ENCODE measurements at regions not wholly inside any gene's neighbourhood (a gene's known extent, or its start where the extent isn't known, plus 50 kb on each side); places are given as distances from the start of the nearest gene placed in this dataset.

- no peaks in the 10 kb centered on the region for H3K79me2 ChIP-seq (ENCODE audit: control insufficient read depth, insufficient read depth, low read length)
- no peaks in the 10 kb centered on the region for H3K27me3 ChIP-seq (ENCODE audit: control insufficient read depth, insufficient read depth, low read length)
- H3K4me3 ChIP-seq (replicated peaks in 1 of 4; ENCODE audit: control extremely low read depth in 1 of 4, insufficient read depth in 1 of 4, low read depth in 3 of 4, low read length in 4 of 4): no peak overlapping the region
- no peaks in the 10 kb centered on the region for H3K36me3 ChIP-seq (ENCODE audit: control insufficient read depth, insufficient read depth, low read length)
- H4K20me1 ChIP-seq (ENCODE audit: control insufficient read depth, extremely low read depth, insufficient read depth, low read length): no peaks in the 10 kb centered on the region
- H2AFZ ChIP-seq (ENCODE audit: low read length): no peak overlapping the region
- H3K9ac ChIP-seq (ENCODE audit: insufficient read depth, low read length): no peak overlapping the region
- H3K27ac ChIP-seq (ENCODE audit: insufficient read depth, low read length): no peak overlapping the region
- H3K4me2 ChIP-seq (ENCODE audit: extremely low read depth, insufficient read depth, low read length): no peak overlapping the region
- no peak for TF ChIP-seq EZH2 (IDR thresholded peaks at IDR 0.05; ENCODE audit: low read length, missing control alignments)
- TF ChIP-seq, protein P1, sequence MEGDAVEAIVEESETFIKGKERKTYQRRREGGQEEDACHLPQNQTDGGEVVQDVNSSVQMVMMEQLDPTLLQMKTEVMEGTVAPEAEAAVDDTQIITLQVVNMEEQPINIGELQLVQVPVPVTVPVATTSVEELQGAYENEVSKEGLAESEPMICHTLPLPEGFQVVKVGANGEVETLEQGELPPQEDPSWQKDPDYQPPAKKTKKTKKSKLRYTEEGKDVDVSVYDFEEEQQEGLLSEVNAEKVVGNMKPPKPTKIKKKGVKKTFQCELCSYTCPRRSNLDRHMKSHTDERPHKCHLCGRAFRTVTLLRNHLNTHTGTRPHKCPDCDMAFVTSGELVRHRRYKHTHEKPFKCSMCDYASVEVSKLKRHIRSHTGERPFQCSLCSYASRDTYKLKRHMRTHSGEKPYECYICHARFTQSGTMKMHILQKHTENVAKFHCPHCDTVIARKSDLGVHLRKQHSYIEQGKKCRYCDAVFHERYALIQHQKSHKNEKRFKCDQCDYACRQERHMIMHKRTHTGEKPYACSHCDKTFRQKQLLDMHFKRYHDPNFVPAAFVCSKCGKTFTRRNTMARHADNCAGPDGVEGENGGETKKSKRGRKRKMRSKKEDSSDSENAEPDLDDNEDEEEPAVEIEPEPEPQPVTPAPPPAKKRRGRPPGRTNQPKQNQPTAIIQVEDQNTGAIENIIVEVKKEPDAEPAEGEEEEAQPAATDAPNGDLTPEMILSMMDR (conservative IDR thresholded peaks at IDR 0.05 in 1 of 2, IDR thresholded peaks at IDR 0.05 in 1 of 2; ENCODE audit: low read depth in 1 of 2, low read length in 2 of 2): no peak
- no peaks in the 10 kb centered on the region for H3K4me1 ChIP-seq (ENCODE audit: control insufficient read depth, extremely low read depth, insufficient read depth, low read length)
- H3K9me3 ChIP-seq (ENCODE audit: control insufficient read depth, insufficient read depth, low read depth, low read length): no peaks in the 10 kb centered on the region
- DNase-seq (ENCODE audit: low read depth in 2 of 2): no peak
Measured at GRCh38 chr2:104685591-104685990, 168.3 kb upstream of the POU3F3 start.

- no peaks in the 10 kb centered on the region for H3K9me3 ChIP-seq (ENCODE audit: control insufficient read depth, insufficient read depth, low read depth, low read length)
- no peak overlapping the region for H3K4me3 ChIP-seq (replicated peaks in 1 of 4; ENCODE audit: control extremely low read depth in 1 of 4, insufficient read depth in 1 of 4, low read depth in 3 of 4, low read length in 4 of 4)
- H2AFZ ChIP-seq (ENCODE audit: low read length): no peak overlapping the region
- H3K9ac ChIP-seq (ENCODE audit: insufficient read depth, low read length): no peak overlapping the region
- H3K4me2 ChIP-seq (ENCODE audit: extremely low read depth, insufficient read depth, low read length): no peak overlapping the region
- no peak for DNase-seq (ENCODE audit: low read depth in 2 of 2)
- no peaks in the 10 kb centered on the region for H3K4me1 ChIP-seq (ENCODE audit: control insufficient read depth, extremely low read depth, insufficient read depth, low read length)
- no peaks in the 10 kb centered on the region for H3K27me3 ChIP-seq (ENCODE audit: control insufficient read depth, insufficient read depth, low read length)
- no peaks in the 10 kb centered on the region for H3K79me2 ChIP-seq (ENCODE audit: control insufficient read depth, insufficient read depth, low read length)
- TF ChIP-seq, protein P1 (conservative IDR thresholded peaks at IDR 0.05 in 1 of 2, IDR thresholded peaks at IDR 0.05 in 1 of 2; ENCODE audit: low read depth in 1 of 2, low read length in 2 of 2): no peak
- TF ChIP-seq EZH2 (IDR thresholded peaks at IDR 0.05; ENCODE audit: low read length, missing control alignments): no peak
- no peaks in the 10 kb centered on the region for H3K36me3 ChIP-seq (ENCODE audit: control insufficient read depth, insufficient read depth, low read length)
- no peak overlapping the region for H3K27ac ChIP-seq (ENCODE audit: insufficient read depth, low read length)
- no peaks in the 10 kb centered on the region for H4K20me1 ChIP-seq (ENCODE audit: control insufficient read depth, extremely low read depth, insufficient read depth, low read length)
Measured at GRCh38 chr2:104687147-104687546, 166.8 kb upstream of the POU3F3 start.

DNA sequence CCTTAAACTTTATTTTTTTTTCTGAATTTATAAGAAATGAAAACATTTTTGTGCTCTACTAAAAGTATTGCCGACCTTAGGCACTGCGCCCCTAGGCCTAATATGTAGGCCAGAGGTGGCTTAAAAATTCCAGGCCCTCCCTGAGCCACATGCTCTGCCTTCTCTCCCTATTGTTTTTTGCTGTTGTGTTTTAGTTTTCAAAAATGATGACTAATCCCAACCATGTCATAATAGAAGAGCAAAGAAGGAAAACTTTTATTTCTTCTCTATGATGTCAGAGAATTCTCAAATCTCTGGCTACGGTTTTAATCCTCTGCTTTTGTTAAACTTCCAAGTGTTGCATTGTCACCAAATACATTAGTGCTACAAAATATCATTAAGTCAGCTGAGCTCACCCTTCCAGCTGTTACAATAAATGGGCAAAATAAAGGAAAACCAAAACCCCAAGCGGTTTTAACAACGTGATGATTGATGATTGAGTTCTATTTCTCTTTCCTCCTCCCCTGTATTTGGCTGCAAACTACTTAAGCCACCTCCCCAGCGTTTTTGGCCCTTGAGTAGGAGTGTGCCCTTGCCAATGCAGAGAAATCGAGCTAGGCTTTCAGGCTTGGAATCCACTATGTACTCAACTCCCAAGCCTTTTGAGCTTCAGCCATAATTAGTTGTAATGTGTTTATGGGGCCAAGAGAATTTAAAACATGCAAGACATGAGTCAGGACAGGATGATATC, 163.5 kb upstream of the POU3F3 start:
- TF ChIP-seq, protein P1 (conservative IDR thresholded peaks at IDR 0.05 in 1 of 2, IDR thresholded peaks at IDR 0.05 in 1 of 2; ENCODE audit: low read depth in 1 of 2, low read length in 2 of 2): no peak
- TF ChIP-seq EZH2 (IDR thresholded peaks at IDR 0.05; ENCODE audit: low read length, missing control alignments): no peak
- no peaks in the 10 kb centered on the region for H3K4me1 ChIP-seq (ENCODE audit: control insufficient read depth, extremely low read depth, insufficient read depth, low read length)
- H3K27me3 ChIP-seq (ENCODE audit: control insufficient read depth, insufficient read depth, low read length): no peaks in the 10 kb centered on the region
- H3K27ac ChIP-seq (ENCODE audit: insufficient read depth, low read length): no peak overlapping the region
- no peaks in the 10 kb centered on the region for H3K9me3 ChIP-seq (ENCODE audit: control insufficient read depth, insufficient read depth, low read depth, low read length)
- H3K4me3 ChIP-seq (replicated peaks in 1 of 4; ENCODE audit: control extremely low read depth in 1 of 4, insufficient read depth in 1 of 4, low read depth in 3 of 4, low read length in 4 of 4): no peak overlapping the region
- H2AFZ ChIP-seq (ENCODE audit: low read length): no peak overlapping the region
- H4K20me1 ChIP-seq (ENCODE audit: control insufficient read depth, extremely low read depth, insufficient read depth, low read length): no peaks in the 10 kb centered on the region
- no peaks in the 10 kb centered on the region for H3K36me3 ChIP-seq (ENCODE audit: control insufficient read depth, insufficient read depth, low read length)
- peak in 1 of 2 donors; percentile 54 for DNase-seq (ENCODE audit: low read depth in 2 of 2)
- H3K4me2 ChIP-seq (ENCODE audit: extremely low read depth, insufficient read depth, low read length): no peak overlapping the region
- no peaks in the 10 kb centered on the region for H3K79me2 ChIP-seq (ENCODE audit: control insufficient read depth, insufficient read depth, low read length)
- H3K9ac ChIP-seq (ENCODE audit: insufficient read depth, low read length): no peak overlapping the region

Measured in fibroblast of lung (primary cell).